HG03097 (cell line): ENCODE measurements at regions not wholly inside any gene's neighbourhood (a gene's known extent, or its start where the extent isn't known, plus 50 kb on each side); places are given as distances from the start of the nearest gene placed in this dataset.
"Not testable (repeated sequence)": the region's sequence is repeated elsewhere in the genome, so short reads cannot be mapped to it uniquely, and the experiment has no call there.

Experiments
- ATAC-seq: cut with Tn5 transposase; IDR thresholded peaks from one replicate; pipeline ENCODE4 v1.9.1; 2021; ENCODE audit not compliant: unreplicated experiment, low FRiP score

DNA sequence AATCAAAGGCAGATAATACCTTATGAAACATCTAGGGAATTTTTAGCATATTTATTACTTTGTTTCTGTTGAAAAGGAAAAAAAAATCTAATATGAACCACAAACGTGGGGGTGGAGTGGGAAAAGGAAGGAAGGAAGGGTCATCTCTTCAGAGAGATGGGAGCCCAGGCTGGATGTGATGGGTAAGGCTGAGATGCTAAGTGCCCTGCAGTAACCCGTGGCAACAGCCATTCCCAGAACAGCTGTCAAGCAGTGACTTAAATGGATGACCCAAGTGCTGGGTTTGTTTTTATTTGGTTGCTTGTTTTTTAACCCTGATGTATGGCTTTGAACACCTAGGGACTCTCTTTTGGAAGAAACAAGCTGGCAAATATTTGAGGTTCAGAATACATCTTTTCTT is 50.7 kb upstream of the KLF7 start:
- ATAC-seq, result no peak

DNA sequence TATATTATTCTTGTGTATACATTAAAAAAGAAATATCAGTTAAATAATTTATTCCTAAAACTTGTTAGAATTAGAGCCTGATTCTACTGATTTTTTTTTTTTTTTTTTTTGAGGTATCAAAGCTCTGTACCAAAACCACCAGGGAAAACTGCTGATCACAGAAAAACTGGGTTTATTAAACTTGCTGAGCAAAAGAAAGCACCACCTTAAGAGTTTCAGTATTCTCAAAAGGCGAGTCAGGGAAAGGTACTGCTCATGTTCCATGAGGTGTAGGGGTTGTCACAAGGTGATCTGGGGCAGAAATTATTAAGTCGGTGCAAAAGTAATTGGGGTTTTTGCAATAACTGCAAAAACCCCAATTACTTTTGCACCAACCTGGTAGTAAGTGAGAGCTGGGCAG is 51.7 kb upstream of the KLF7 start:
- ATAC-seq, result no peak

DNA sequence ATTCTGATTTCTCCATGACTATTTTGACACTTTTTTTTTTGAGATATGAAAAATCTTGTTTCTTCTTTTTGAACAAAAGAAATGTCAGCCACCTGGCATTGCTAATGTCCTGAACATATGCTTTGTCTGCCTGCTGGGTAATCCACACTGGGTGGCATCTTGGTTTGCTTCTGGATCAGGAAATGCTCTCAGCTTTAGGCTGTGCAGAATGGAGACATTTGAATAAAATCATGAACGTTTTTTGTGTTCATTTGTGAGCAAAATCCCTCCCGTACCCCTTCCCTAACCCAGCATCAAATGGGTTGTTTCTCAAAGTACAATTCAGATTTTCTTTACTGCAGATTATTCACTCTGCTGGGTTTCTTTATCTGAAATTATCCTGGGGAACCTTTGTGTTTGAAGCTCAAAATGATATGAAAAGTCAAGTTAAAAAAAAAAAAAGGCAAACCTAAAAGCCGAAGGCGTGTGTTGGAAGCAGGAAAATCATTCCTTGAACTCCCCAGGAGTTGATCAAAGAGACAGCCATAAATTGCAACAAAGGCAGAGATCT is 53.4 kb upstream of the KLF7 start:
- no peak for ATAC-seq

DNA sequence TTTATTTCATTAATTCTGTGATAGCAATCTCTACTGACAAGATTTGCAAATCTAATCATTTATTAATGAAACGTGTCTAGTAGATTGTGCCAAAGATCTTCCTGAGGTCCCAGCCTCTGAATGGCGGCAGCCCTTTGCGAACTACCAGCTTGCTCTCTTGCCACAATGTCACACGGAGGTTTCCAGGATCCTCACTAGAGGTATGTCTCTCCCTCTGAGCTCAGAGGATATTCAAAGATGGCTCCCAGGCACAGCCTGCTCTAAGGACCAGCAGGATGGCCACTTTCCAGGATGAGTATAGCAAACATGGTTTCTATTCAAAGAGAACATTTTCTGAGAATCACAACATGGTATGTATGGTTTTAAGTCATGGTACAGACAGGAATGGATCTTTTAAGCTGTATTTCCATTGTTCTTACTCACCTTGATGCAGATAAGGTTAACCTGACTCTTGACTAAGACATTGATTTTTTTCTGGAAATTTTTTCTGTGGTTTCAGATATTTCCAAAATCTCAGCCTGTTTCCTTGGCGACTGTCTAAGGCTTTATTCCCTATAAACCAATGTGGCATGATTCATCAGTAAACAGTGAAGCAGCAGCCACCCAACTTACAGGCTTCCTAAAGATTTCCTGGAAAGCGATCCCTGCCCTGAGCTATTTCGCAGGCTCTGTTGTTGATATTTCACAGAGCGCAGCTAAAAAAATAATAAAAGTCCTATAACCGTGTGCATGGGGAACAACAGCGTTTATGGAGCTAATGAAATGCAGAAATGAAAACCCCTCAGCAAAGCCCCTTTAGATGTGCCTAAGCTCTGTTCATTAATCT is 54.1 kb upstream of the KLF7 start:
- ATAC-seq, result no peak

DNA sequence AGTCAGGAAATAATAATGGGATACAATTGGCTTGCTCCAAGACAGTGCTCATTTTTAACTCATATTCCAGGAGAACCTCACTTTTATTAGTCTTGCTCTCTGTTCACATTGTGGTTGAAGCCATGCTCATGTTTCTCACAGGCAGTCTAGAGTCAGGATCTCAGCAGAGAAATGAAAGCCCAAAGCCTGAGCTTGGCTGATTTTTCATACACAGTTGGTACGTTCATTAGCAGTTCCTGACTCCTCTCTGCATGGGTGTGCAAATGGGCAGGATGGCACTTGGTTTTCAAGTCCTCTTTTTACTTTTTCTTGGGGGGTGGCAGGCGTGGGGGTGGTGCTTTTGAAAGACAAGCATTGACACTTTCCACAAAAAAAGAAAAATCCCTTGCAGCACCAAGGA is 56.0 kb upstream of the KLF7 start:
- ATAC-seq, result no peak

DNA sequence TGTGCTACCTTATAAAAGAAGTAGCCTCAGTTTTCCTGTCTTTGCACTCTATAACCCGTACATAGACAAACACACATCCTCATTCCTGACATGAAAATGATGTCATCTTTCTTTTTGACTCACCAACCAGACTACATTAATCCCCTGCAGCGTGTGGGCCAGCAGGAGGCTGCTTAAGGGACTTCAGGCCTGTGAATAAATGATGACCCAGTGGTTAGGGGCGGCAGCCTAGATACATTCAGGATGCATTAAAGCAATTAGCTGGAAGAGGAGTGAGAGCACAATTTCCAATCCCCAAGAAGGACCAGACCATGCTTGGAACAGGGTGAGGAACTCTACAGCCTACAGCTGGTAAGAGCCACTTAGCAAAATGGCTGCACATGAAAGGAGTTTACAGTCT is 57.3 kb upstream of the KLF7 start:
- peak; percentile 76 for ATAC-seq

DNA sequence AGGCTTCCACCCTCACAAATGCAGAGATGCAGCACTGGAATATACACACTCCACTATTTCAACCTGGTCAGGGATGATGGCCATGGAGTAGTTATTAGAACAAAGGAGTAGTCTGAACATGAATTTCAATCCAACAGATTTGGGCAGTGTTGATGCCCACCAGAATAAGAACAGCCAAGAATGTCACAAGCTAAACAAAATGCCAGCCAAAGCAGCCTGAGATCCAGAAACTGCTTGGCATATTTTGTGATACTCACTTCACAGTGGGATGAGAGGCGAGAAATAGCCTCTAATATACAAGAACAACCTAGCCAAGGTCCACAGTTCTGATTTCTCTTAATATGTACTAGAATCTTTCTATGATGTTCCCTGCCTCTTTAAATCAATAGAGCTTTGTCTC is 58.6 kb upstream of the KLF7 start:
- no peak for ATAC-seq

DNA sequence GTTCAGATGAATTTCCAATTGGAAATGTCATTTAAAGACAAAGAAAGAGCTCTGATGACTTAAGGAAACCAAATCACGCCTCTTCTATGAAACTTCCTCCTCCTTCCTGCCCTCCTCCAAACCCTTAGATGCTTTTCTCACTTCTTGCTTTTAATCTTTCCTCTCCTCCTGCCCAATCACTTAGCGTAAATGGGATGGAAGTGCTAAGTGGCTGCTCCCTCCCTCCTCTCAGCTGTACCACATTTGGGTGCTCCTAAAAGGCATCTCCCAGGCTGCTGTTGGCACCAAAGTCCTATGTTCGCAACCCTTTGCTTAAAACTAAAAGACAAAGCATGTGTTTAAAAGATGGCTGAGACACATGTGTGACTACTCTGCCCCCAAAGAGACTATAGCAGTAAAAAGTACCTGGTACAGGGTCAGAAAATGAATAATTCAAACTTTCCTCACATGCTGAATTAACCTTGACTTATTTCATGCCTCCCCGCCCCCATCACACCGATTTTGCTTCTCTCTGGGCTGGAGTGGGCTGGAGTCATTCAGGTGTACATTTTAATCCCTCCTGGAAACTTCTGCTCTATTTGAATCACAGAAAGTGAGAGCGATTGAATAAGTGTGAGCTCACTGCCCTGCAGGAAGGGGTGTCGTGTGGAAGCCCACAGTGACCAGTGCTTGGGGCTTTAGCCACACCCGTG is 59.2 kb upstream of the KLF7 start:
- ATAC-seq, result no peak

DNA sequence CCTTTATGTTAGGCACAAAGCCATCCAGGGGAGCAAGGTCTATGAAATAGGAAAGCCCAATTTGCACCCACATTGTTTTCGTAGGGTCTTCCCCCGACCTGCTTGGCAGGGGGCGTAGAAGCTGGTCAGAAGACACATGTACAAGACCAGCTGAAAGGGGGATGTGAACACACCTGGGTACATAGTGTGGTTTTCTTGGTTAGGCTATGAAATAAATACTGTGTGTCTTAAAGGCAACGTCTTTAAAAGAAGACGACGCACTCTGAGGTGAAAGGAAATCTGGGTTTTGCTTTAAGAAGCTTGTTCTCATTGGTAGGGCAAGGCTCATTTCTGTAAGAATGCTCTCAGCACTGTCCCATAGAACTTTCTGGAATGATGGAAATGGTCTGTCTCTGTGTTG is 60.0 kb upstream of the KLF7 start:
- ATAC-seq, result no peak

DNA sequence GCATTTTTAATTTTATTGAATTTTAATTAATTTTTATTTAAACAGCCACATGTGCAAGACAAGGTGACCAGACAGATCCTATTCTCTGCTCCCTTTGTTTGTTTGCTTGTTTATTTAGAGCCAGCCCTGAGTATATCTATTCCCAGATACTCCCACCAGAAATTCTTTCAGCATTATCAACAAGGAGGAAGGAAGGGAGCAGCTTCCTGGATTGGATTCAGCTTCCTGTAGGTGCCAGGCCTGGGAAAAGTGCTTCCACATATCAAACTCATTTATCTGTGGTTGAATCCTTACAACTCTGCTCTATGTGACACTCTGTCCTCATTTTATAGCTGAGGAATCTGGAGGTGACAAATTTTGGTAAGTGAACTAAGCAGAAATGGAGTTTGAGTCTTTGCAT is 60.5 kb upstream of the KLF7 start:
- ATAC-seq, result no peak

DNA sequence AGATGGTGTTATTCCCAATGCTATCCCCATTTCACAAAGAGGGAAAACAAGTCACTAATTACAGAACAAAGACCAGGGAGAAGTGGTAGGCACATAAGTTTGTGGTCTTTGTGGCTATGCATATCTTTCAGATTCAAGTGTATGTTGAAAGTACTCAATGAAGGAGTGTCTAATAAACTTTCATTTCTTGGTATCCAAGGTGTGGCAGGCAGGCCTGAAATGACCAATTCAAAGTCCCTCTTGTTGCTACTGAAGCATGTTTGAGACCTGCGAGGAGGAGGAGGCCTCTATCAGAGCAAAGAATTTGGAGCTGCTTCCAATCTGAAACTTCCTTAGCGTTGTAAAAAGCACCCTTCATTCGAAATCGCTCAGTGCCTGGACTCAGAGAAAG is 60.9 kb upstream of the KLF7 start:
- ATAC-seq, result no peak

DNA sequence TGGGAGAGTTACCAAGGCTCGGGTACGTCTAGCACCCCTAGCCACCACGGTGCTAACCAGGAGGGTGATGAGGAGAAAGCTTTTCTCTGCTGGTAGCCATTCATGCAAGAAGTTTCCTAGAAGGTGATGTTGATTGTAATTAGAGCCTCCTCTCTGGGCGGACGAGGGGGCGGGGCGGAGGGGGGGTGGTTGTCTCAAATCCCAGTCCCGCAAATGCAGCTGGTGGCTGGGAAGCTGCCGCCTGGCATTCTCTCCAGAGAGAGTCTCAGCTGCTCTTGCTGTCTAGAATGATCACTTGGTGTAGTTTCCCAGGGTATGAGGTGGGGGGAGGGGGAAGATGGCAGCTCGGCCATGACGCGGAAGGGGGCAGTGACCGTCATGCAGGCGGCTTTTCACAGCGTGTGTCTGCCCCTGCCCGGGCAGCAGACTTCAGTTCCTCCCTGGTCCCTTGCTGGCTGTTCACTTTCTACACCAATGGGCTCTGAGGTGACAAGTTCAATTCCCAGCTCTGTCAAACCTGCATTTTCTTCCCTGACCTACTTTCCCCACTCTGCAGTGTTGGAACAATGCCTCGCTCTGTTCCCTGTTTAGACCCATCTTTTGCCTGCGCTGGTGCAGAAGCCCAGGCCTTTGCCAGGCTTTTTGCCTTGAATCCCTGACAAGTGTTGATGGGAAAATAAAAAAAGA is 61.5 kb upstream of the KLF7 start:
- no peak for ATAC-seq

DNA sequence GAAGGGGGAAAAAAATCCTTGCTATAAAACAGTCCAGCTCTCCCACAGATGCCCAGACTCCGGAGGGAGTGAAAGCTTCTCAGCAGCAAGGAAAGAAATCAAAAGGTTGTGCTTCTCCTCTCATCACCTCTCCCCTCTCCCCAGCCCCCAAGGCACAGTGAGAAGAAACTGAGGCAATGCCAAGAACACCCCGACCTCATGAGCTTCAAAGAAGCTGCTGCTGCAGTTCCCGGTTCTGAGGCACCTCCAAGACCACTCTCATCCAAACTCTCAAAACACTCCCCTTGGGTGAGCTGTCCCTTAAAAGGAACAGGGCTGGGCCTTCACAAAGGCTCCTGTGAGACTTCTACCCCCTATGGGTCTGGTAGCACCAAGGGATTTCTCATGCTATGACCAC is 62.0 kb upstream of the KLF7 start:
- ATAC-seq, result no peak

DNA sequence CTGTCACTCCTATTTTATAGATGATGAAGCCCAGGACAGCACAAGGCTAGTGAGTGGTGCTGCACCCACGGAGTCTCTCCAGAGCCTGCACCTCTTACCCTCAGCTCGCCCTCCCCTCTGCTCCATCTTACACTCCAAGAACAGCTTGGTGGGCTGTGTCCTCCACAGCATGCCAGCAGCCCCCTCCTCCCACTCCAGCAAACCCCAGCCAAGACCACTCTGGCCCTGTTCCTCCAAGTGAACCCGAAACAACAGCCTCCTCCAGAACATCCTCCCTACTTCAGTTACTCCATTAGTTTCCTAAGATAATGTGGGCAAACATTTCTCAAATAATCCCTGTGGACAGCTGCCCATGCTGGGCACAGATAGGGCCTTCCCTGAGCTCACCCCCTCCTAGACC is 62.7 kb upstream of the KLF7 start:
- no peak for ATAC-seq

DNA sequence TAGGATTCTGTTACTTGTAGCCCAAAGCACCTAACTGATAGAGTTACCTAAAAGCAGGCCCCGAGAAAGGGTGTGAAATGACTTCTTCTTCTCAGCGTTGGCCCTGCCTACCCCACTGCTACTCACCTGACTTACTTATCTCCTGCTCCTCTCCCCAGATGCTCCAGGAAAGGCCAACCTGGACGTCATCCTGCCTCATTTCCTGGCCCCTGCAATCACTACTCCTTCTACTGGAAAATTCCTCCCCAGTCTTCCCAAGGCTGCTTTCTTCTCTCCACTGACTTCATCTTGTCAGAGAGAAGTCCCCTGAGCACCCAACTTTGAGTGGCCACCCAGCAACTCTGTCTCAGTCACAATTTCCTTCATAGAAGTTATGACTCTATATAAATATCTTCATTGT is 63.4 kb upstream of the KLF7 start:
- no peak for ATAC-seq

DNA sequence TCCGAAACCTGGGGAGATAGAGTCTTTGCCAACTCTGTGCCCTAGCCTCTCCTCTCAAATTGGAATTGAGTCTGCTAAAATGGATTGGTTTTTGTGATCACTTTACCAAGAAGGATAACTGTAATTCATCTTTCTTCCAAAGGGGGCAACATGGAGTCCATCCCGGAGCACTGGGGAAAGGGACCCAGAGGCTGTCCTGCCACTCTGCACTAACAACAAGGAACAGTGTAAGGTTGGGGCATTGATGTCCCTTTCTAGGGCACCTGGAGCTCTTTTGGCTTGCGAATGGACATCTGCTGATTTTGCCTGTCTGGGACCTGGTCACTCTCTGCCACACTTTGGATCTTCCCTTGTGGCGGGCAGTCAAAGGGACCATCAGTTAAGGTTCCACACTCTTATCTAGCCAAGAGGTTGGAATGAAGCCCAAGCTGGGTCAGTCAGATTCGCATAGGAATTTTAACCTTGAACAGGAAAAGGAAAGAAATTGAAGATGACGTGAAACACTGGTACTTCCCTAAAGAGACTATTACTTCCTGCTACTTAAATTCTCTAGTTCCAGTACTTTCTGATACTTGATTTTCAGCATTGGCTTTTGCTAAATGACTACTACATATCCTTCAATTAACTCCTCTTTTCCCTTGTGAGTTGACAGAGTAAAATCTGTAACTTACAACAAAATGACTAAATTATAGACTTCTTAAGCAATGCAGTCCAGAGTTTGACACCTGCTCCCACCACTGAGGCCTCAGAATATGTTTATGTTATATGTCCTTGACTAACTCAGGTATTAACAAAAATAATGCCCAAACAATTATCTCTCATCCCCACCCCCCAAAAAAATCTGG is 64.7 kb upstream of the KLF7 start:
- ATAC-seq, result no peak

DNA sequence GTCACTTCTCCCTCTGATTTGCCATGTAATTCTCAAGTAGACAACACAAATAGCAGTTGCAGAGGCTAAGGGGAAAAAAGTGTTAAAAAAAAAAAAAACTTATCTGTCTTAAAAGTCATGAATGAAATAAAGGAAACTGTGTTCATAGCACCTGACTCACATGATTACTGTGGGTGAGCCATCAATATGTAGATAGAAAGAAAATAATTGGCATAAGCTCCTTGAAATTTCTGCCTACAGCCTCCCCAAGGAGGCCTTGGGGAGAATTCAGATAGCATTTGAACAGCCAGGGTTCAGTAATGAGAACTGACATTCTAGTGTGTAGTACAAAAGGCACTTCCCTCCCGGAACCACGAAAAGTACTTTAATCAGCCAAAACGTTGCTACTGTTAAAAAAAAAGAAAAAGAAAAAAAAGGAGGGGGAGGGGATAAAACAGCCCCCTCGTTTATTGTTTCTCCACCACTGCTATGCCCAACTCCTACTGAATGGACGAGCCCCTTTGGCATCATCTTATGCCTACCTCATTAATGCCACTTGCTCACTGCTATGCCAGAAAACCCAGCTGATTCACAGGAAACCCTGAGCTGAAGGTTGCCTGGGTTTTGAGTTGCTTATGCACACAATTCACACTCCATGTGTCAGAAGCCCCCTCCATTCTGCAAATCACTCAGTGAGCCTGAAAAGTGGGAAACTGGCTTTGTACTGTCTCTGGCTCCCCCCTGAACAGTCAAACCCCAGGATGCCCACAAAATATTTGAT is 65.5 kb upstream of the KLF7 start:
- no peak for ATAC-seq

DNA sequence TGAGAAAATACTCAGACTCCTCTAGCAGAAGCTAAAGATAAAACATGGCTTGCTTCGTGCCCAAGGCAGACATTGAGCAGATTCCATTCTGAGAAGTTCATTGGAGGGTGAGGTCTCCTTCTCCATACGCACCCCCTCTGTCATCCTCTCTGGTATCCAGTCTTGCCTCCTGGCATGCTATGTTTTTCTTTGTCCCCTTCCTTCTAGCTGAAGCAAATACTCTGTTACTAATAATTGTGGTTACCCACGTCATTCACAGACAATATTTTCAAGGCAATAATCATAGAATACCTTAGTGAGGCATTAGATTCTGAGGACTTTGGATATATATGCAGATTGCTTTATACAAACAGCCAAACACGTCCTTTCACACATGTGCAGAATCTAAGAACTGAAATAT is 66.2 kb upstream of the KLF7 start:
- no peak for ATAC-seq

DNA sequence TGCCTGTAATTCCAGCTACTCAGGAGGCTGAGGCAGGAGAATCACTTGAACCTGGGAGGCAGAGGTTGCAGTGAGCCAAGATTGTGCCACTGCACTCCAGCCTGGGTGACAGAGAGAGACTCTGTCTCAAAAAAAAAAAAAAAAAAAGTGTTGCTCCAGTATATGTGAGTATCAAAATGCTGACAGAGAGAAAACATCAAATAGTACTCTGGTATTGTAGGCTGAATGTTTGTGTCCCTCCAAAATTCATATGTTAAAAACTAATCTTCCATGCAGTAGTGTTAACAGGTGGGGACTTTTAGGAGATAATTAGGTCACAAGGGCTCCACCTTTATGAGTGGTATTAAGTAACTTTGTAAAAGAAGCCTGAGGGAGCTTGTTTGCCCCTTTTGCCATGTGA is 67.4 kb upstream of the KLF7 start:
- not testable (repeated sequence) for ATAC-seq

DNA sequence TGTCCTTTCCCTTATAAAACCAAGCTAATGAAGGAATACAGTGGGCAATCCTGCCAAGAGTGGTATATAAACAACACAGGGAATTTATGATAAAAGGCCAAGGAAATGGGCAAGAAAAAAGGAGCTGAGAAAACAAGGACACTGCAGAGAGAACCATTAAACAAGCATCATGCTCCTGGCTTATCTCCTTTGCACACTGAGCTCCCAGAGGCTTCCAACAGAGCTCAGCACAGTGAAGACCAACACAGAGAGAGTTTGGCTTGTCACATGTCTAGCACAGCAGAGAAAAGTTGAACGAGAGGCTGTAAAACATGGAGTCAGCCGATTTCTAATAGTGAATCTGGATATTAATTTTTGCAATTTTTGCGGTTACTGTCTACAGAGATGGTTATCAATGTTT is 68.0 kb upstream of the KLF7 start:
- ATAC-seq, result no peak
